ENCODE measurements at regions not wholly inside any gene's neighbourhood (a gene's known extent, or its start where the extent isn't known, plus 50 kb on each side); places are given as distances from the start of the nearest gene placed in this dataset.

DNA sequence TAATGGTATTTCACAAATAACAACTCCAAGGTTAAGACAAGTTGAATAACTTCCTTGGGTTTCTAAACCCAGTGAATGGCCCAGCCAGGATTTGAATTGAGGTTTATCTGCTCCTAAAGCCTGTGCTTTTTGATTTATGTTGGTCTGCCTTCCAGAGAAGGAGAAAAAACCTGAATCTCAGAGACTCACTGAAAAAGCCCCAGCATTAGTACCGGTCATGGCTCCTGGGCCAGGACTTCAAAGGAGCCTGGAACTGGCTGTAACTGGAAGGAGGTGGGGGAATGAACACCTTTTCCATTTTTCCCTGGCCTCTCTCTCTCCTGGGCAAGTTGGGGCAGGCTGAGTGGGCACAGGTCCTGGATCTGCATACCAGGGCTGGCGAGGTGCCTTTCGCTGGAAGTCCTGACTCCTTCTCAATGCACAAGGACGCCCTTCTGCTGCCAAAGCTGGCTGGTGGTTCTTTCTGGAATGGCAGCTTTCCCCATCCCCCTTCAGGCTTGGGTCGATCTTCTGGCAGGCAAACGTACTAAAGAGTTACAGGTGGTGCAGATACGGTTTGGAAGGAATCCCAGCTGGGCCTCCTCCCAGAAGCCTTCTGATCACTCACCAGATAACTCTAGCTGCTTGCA, 268.2 kb downstream of the PTEN start:
- TF ChIP-seq CTCF (IDR thresholded peaks at IDR 0.05): no peak
- H3K9me3 ChIP-seq: no peaks in the 10 kb centered on the region
- H3K4me1 ChIP-seq (ENCODE audit: control insufficient read depth in 1 of 2, insufficient read depth in 1 of 2, low read depth in 1 of 2, low read length in 1 of 2): peaks cover 11 to 15% of the 10 kb centered on the region in 2 experiments
- H3K27ac ChIP-seq: no peak overlapping the region
- H3K36me3 ChIP-seq: no peaks in the 10 kb centered on the region
- H3K4me3 ChIP-seq (ENCODE audit: low read depth in 1 of 2, low read length in 1 of 2): no peak overlapping the region
- H3K27me3 ChIP-seq: no peaks in the 10 kb centered on the region

- no peak for TF ChIP-seq CTCF (IDR thresholded peaks at IDR 0.05)
- H3K4me3 ChIP-seq (ENCODE audit: low read depth in 1 of 2, low read length in 1 of 2): no peak overlapping the region
- H3K4me1 ChIP-seq (ENCODE audit: control insufficient read depth in 1 of 2, insufficient read depth in 1 of 2, low read depth in 1 of 2, low read length in 1 of 2): no peaks in the 10 kb centered on the region
- no peaks in the 10 kb centered on the region for H3K36me3 ChIP-seq
- no peaks in the 10 kb centered on the region for H3K9me3 ChIP-seq
- H3K27ac ChIP-seq: no peak overlapping the region
- no peaks in the 10 kb centered on the region for H3K27me3 ChIP-seq
Observed at GRCh38 chr10:88136712-88137111, 273.3 kb downstream of the PTEN start.

DNA sequence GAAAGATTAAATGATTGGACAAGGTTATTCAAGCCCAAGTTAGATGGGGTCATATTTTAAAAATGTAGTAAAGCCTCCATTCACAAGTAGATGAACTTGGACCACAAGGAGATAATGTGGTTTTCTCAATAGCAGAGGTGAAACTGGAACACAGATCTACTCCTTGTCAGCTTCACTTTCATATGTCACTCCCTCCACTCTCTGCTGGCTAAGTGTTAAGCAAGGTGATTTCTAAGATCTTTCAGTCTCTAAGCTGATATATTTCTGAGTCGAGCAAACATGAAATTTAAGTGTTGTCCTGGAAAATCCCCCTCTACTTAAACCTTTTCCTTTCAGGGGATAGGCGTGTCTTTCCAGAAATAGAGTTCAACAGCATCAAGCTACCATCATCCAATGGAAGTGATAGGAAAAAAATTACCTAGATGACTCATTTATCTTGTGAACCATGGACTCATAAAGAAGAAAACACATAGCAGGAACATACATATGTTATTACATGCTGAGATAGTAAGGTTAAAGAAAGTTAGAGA, 275.0 kb downstream of the PTEN start:
- Histone ChIP-seq H3K4me1 (ENCODE audit: control insufficient read depth in 1 of 2, insufficient read depth in 1 of 2, low read depth in 1 of 2, low read length in 1 of 2) (no peaks in the 10 kb centered on the region), H3K27me3 (no peaks in the 10 kb centered on the region), H3K27ac (no peak overlapping the region), H3K4me3 (ENCODE audit: low read depth in 1 of 2, low read length in 1 of 2) (no peak overlapping the region), H3K36me3 (no peaks in the 10 kb centered on the region), H3K9me3 (no peaks in the 10 kb centered on the region)
- no peak for TF ChIP-seq CTCF (IDR thresholded peaks at IDR 0.05)

DNA sequence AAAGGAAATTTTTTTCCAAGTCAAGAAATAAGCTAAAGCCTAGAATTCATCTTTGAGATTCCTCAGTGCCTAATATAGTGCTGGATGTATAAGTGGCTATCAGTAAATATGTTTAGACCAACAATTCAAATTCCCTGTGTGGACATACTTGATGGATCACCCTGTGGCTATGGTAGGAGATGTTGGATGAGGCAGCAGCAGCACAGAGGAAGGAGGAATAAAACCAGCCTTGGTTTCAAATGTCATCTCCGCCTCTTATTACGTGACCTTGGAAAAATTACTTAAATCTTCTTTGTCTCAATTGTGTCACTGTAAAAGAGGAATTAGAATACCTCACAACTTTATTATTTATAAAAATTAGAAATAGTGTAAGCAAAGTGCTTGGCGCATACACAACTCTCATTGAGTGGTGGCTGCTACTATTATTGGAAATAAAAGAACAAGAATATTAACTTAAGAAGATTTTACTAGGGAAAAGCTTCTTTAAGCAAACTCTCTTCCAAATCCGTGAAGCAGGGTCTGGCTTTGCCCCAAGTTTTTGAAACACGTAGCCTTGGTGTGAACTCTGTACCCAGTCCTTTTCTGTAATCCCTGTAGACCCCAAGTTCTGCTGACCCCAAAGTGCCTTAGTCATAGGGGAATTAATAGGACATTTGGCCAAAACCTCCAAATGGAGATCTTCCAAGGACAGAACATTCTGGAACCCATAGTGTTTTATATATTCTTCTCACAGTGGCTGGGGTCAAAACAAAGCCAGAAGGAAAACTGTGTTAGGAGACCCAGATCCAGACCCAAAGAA, 283.8 kb downstream of the PTEN start:
- TF ChIP-seq CTCF (IDR thresholded peaks at IDR 0.05): no peak
- Histone ChIP-seq H3K27ac (no peak overlapping the region), H3K36me3 (no peaks in the 10 kb centered on the region), H3K27me3 (no peaks in the 10 kb centered on the region), H3K4me1 (ENCODE audit: control insufficient read depth in 1 of 2, insufficient read depth in 1 of 2, low read depth in 1 of 2, low read length in 1 of 2) (no peaks in the 10 kb centered on the region), H3K9me3 (no peaks in the 10 kb centered on the region), H3K4me3 (ENCODE audit: low read depth in 1 of 2, low read length in 1 of 2) (no peak overlapping the region)

DNA sequence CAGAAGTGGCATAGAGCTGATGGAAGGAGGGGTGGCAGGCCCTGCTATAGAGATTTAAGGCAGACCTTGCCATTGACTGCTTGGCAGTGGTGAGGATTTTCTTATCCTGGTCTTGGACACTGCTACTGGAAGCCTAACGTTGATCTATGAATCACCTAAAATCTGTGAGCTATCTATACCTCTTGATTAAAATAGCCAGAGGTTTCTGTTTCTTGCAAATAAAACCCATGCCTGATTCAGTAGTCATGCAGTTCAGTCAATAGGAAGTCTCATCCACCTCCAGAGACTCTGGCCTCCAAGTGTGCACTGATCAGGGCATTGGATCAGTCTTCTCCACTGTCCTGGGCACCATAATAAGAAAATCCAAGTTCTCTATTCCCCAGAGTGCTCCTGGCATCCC, 286.5 kb downstream of the PTEN start:
- H3K9me3 ChIP-seq: no peaks in the 10 kb centered on the region
- H3K27me3 ChIP-seq: no peaks in the 10 kb centered on the region
- no peak overlapping the region for H3K4me3 ChIP-seq (ENCODE audit: low read depth in 1 of 2, low read length in 1 of 2)
- no peak overlapping the region for H3K27ac ChIP-seq
- H3K36me3 ChIP-seq: no peaks in the 10 kb centered on the region
- no peak for TF ChIP-seq CTCF (IDR thresholded peaks at IDR 0.05)
- no peaks in the 10 kb centered on the region for H3K4me1 ChIP-seq (ENCODE audit: control insufficient read depth in 1 of 2, insufficient read depth in 1 of 2, low read depth in 1 of 2, low read length in 1 of 2)
